D721Med (cell line): ENCODE measurements at regions not wholly inside any gene's neighbourhood (a gene's known extent, or its start where the extent isn't known, plus 50 kb on each side); places are given as distances from the start of the nearest gene placed in this dataset.

Source experiments
- DNase-seq: peaks from one replicate; pipeline ENCODE4 v3.0.0; 2011; ENCODE audit warnings: low spot score; ENCODE audit not compliant: insufficient read length
- FAIRE-seq: peaks from 2 replicates; lab custom pipeline; 2011; peaks lifted over from hg19 to GRCh38; lab: Jason Lieb, UNC
- CTCF ChIP-seq: IDR thresholded peaks from 2 replicates; pipeline ENCODE4 v1.5.1; 2012; ENCODE audit warnings: mild to moderate bottlenecking, control low read depth; ENCODE audit not compliant: insufficient read depth; ENCODE audit errors: missing control alignments

GRCh38 chr2:156818944-156819343 lies 382.8 kb downstream of the GPD2 start:
- no peak for TF ChIP-seq CTCF
- DNase-seq (no peak), FAIRE-seq (no peak)

GRCh38 chr2:156826341-156826933 lies 390.3 kb downstream of the GPD2 start:
- no peak for TF ChIP-seq CTCF
- DNase-seq (no peak), FAIRE-seq (no peak)

- no peak for FAIRE-seq
- DNase-seq = no peak
Observed at GRCh38 chr2:156834431-156834830, 398.3 kb downstream of the GPD2 start.

GRCh38 chr2:156837635-156838370 lies 401.6 kb downstream of the GPD2 start:
- DNase-seq = no peak
- no peak for TF ChIP-seq CTCF
- FAIRE-seq = no peak

More at GRCh38 chr2:156834431-156834830, 398.3 kb downstream of the GPD2 start:
- no peak for TF ChIP-seq CTCF

GRCh38 chr2:156841321-156841720 lies 405.1 kb downstream of the GPD2 start:
- no peak for DNase-seq
- TF ChIP-seq CTCF = no peak
- no peak for FAIRE-seq

GRCh38 chr2:156845806-156846558 lies 409.8 kb downstream of the GPD2 start:
- no peak for DNase-seq
- no peak for TF ChIP-seq CTCF
- no peak for FAIRE-seq
